A549 (cell line): ENCODE measurements at regions not wholly inside any gene's neighbourhood (a gene's known extent, or its start where the extent isn't known, plus 50 kb on each side); places are given as distances from the start of the nearest gene placed in this dataset.

Source experiments
- CHD4 ChIP-seq: fragments of 200-600 bp; sonication (generic); IDR thresholded peaks from 2 replicates; pipeline ENCODE4 v1.6.1; 2016; ENCODE audit warnings: antibody characterized with exemption, mild to moderate bottlenecking, borderline replicate concordance
- EP300 ChIP-seq, 2 experiments: fragments of >200 bp; sonication (Bioruptor Twin); formaldehyde crosslinking; IDR thresholded peaks; 2 replicates in 1 of 2; 3 replicates in 1 of 2; pipeline ENCODE4 v1.6.1; 2016 to 2017
- JUNB ChIP-seq: fragments of >200 bp; sonication (Bioruptor Twin); formaldehyde crosslinking; IDR thresholded peaks from 2 replicates; pipeline ENCODE4 v1.6.1; 2016
- RAD21 ChIP-seq, 2 experiments: fragments of >200 bp in 1 of 2; sonication (Bioruptor Twin) in 1 of 2; formaldehyde crosslinking in 1 of 2; IDR thresholded peaks in 1 of 2; conservative IDR thresholded peaks in 1 of 2; 2 replicates in 1 of 2; 3 replicates in 1 of 2; pipeline ENCODE4 v1.6.1; 2012 to 2018; ENCODE audit warnings: inconsistent platforms in 1 of 2
- RCOR1 ChIP-seq: fragments of 150-350 bp; IDR thresholded peaks from 2 replicates; pipeline ENCODE4 v1.6.1; 2014; ENCODE audit warnings: antibody characterized with exemption, low read length, low read depth
- SREBF2 ChIP-seq: fragments of 450-650 bp; IDR thresholded peaks from 2 replicates; pipeline ENCODE4 v1.6.1; 2014; ENCODE audit warnings: mild to moderate bottlenecking, moderate library complexity
- TF ChIP-seq, protein P1 (sequence below): fragments of >200 bp; sonication (Bioruptor Twin); formaldehyde crosslinking; IDR thresholded peaks from 3 replicates; pipeline ENCODE4 v1.5.1; 2016

DNA sequence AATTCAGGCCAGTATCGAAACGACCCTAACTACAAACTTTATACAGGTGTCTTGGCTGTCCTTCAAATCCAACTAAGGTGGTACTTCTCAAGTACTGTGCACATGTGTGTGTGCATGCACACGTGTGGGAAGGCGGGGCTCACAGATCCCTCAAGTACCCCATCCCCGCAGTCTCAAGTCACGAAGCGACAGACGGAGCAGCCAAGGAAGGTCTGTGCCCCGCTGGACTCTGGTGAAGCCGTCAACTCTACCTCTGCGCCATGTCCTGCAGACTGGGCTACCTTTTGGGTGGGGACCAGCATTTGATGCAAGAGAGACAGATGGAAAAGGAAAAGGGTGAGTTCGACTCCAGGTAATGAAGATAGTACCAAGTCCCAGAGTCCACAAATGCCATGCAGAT is 169.0 kb downstream of the CRYBB2 start:
- no peak for TF ChIP-seq JUNB
- TF ChIP-seq, protein P1, sequence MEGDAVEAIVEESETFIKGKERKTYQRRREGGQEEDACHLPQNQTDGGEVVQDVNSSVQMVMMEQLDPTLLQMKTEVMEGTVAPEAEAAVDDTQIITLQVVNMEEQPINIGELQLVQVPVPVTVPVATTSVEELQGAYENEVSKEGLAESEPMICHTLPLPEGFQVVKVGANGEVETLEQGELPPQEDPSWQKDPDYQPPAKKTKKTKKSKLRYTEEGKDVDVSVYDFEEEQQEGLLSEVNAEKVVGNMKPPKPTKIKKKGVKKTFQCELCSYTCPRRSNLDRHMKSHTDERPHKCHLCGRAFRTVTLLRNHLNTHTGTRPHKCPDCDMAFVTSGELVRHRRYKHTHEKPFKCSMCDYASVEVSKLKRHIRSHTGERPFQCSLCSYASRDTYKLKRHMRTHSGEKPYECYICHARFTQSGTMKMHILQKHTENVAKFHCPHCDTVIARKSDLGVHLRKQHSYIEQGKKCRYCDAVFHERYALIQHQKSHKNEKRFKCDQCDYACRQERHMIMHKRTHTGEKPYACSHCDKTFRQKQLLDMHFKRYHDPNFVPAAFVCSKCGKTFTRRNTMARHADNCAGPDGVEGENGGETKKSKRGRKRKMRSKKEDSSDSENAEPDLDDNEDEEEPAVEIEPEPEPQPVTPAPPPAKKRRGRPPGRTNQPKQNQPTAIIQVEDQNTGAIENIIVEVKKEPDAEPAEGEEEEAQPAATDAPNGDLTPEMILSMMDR, result no peak
- TF ChIP-seq CHD4, result no peak
- TF ChIP-seq SREBF2, result no peak
- TF ChIP-seq RAD21 (conservative IDR thresholded peaks at IDR 0.05 in 1 of 2, IDR thresholded peaks at IDR 0.05 in 1 of 2), result no peak
- no peak for TF ChIP-seq EP300 (IDR thresholded peaks at IDR 0.05)
- TF ChIP-seq RCOR1, result no peak
